GM12873 (cell line): ENCODE measurements at regions not wholly inside any gene's neighbourhood (a gene's known extent, or its start where the extent isn't known, plus 50 kb on each side); places are given as distances from the start of the nearest gene placed in this dataset.

ENCODE experiments used
- CTCF ChIP-seq: IDR thresholded peaks from 2 replicates; pipeline ENCODE4 v1.5.1; 2012; ENCODE audit warnings: low read depth, mild to moderate bottlenecking, moderate library complexity, low read length, control low read depth; ENCODE audit not compliant: insufficient read depth; ENCODE audit errors: missing control alignments

- TF ChIP-seq CTCF = no peak
Measured at GRCh38 chr17:54177606-54178308, 355.0 kb downstream of the KIF2B start.

- no peak for TF ChIP-seq CTCF
Measured at GRCh38 chr17:54180950-54181349, 358.2 kb downstream of the KIF2B start.

GRCh38 chr17:54191261-54191660 is 368.5 kb downstream of the KIF2B start:
- no peak for TF ChIP-seq CTCF

GRCh38 chr17:54194268-54194667 is 371.5 kb downstream of the KIF2B start:
- TF ChIP-seq CTCF = no peak

GRCh38 chr17:54196751-54197150 is 374.0 kb downstream of the KIF2B start:
- TF ChIP-seq CTCF = no peak

- no peak for TF ChIP-seq CTCF
Measured at GRCh38 chr17:54220829-54221228, 398.1 kb downstream of the KIF2B start.

- TF ChIP-seq CTCF = no peak
Measured at GRCh38 chr17:54221499-54221898, 398.8 kb downstream of the KIF2B start.
